GM12873 (cell line): ENCODE measurements at regions not wholly inside any gene's neighbourhood (a gene's known extent, or its start where the extent isn't known, plus 50 kb on each side); places are given as distances from the start of the nearest gene placed in this dataset.

Source experiments
- TF ChIP-seq, protein P1 (sequence below): IDR thresholded peaks from 2 replicates; pipeline ENCODE4 v1.5.1; 2012; ENCODE audit warnings: low read depth, mild to moderate bottlenecking, moderate library complexity, low read length, control low read depth; ENCODE audit not compliant: insufficient read depth; ENCODE audit errors: missing control alignments

DNA sequence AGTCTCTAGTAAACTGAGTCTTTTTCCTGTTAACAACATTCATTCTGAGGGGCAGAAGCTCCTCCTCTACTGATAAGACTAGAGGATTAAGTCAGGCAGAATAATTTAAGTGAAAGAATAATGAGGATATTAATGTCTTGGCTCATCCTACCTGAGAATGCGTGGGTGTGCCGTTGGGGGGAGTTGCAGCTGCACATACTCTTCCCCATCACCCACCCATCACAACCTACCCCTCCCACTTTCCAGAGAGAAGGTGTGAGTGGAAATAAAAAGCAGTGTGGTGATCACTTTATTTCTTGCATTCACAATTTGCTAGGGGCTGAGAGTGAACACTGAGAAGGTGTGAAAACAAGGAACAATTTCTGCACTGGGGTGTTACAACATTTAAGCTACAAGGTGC, 146.8 kb upstream of the MAGI3 start:
- TF ChIP-seq, protein P1, sequence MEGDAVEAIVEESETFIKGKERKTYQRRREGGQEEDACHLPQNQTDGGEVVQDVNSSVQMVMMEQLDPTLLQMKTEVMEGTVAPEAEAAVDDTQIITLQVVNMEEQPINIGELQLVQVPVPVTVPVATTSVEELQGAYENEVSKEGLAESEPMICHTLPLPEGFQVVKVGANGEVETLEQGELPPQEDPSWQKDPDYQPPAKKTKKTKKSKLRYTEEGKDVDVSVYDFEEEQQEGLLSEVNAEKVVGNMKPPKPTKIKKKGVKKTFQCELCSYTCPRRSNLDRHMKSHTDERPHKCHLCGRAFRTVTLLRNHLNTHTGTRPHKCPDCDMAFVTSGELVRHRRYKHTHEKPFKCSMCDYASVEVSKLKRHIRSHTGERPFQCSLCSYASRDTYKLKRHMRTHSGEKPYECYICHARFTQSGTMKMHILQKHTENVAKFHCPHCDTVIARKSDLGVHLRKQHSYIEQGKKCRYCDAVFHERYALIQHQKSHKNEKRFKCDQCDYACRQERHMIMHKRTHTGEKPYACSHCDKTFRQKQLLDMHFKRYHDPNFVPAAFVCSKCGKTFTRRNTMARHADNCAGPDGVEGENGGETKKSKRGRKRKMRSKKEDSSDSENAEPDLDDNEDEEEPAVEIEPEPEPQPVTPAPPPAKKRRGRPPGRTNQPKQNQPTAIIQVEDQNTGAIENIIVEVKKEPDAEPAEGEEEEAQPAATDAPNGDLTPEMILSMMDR: no peak

DNA sequence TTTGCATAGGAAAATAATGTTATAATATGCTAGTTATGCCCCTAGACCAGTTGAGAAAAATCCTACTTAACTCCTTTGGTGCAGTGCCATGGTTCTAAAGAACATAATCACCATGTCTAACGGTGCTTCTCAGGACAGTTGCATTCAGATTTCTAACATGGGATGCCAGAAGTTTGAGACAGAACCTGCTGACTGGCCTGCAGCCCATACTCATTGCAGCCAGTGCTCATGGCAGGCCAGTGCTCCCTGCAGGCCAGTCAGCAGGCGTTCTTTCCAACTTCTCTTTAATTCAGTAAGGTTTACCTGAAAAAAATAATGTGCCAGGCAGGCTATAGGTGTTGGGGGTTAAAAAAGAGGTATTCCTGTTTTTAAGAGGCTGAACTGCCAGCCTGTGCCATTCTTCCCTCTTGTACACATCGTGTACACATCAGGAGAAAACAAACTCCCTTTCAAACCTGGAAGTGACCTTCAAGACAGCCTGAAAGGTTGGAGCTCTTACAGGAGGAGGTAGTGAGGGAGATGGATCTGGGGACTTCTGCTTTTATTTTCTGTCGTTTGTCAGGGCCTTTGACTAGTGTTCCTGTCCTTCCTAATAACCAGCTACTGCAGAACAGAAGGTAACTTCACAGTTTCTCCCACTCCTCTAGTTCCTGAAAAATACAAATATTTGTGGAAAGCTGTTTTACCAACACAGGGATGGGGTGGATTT, 146.0 kb upstream of the MAGI3 start:
- TF ChIP-seq, protein P1: no peak

- TF ChIP-seq, protein P1: no peak
Observed at GRCh38 chr1:113245252-113245651, 145.1 kb upstream of the MAGI3 start.

- TF ChIP-seq, protein P1: no peak
Observed at GRCh38 chr1:113246929-113247328, 143.4 kb upstream of the MAGI3 start.

- TF ChIP-seq, protein P1: no peak
Observed at GRCh38 chr1:113247355-113247754, 143.0 kb upstream of the MAGI3 start.

GRCh38 chr1:113247782-113248181, 142.5 kb upstream of the MAGI3 start:
- TF ChIP-seq, protein P1: no peak

- TF ChIP-seq, protein P1: no peak
Observed at GRCh38 chr1:113248494-113248893, 141.8 kb upstream of the MAGI3 start.

GRCh38 chr1:113250161-113250560, 140.2 kb upstream of the MAGI3 start:
- TF ChIP-seq, protein P1: no peak
